ENCODE measurements at regions not wholly inside any gene's neighbourhood (a gene's known extent, or its start where the extent isn't known, plus 50 kb on each side); places are given as distances from the start of the nearest gene placed in this dataset.

- Mint-ChIP-seq H3K27ac (no peak overlapping the region), H3K27me3 (ENCODE audit: insufficient read depth) (peaks cover 3% of the 10 kb centered on the region; the same call in 1 of the 2 replicates), H3K36me3 (ENCODE audit: low read depth) (no peaks in the 10 kb centered on the region; the same call in 1 of the 2 replicates), H3K4me1 (ENCODE audit: low read depth) (no peaks in the 10 kb centered on the region), H3K4me3 (no peak overlapping the region), H3K9me3 (peaks cover 14% of the 10 kb centered on the region)
- no peak for DNase-seq
- TF ChIP-seq, protein P1, sequence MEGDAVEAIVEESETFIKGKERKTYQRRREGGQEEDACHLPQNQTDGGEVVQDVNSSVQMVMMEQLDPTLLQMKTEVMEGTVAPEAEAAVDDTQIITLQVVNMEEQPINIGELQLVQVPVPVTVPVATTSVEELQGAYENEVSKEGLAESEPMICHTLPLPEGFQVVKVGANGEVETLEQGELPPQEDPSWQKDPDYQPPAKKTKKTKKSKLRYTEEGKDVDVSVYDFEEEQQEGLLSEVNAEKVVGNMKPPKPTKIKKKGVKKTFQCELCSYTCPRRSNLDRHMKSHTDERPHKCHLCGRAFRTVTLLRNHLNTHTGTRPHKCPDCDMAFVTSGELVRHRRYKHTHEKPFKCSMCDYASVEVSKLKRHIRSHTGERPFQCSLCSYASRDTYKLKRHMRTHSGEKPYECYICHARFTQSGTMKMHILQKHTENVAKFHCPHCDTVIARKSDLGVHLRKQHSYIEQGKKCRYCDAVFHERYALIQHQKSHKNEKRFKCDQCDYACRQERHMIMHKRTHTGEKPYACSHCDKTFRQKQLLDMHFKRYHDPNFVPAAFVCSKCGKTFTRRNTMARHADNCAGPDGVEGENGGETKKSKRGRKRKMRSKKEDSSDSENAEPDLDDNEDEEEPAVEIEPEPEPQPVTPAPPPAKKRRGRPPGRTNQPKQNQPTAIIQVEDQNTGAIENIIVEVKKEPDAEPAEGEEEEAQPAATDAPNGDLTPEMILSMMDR (IDR thresholded peaks at IDR 0.05): no peak
Observed at GRCh38 chr2:60335533-60336237, 217.8 kb downstream of the BCL11A start.

GRCh38 chr2:60334610-60335009 is 218.8 kb downstream of the BCL11A start:
- TF ChIP-seq, protein P1 (IDR thresholded peaks at IDR 0.05): no peak
- H3K4me1 Mint-ChIP-seq (ENCODE audit: low read depth): no peaks in the 10 kb centered on the region
- peaks cover 13% of the 10 kb centered on the region for H3K9me3 Mint-ChIP-seq
- H3K27ac Mint-ChIP-seq: no peak overlapping the region
- H3K4me3 Mint-ChIP-seq: no peak overlapping the region
- DNase-seq: no peak
- no peaks in the 10 kb centered on the region; the same call in 1 of the 2 replicates for H3K36me3 Mint-ChIP-seq (ENCODE audit: low read depth)
- H3K27me3 Mint-ChIP-seq (ENCODE audit: insufficient read depth): peaks cover 3% of the 10 kb centered on the region; the same call in 1 of the 2 replicates

DNA sequence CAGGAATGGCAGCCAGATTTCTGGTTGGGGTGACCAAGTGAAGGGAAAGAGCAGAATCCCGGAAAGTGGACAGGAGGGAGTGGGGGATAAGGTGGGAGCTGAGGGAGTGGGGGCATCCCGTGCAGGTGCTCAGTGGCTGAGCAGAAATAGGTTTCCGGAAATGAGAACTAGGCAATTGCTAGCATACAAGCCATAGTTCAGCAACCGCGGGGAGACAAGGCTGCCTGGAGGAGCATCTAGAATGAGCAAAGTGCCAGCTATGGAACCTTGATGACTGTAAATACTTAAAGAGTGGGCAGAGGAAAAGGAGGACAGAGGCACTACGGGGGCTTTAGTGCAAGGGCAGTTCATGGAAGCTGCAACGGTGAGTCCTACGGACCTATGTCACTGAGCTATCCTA is 220.2 kb downstream of the BCL11A start:
- Mint-ChIP-seq H3K4me1 (ENCODE audit: low read depth) (no peaks in the 10 kb centered on the region), H3K9me3 (peaks cover 9% of the 10 kb centered on the region), H3K4me3 (no peak overlapping the region), H3K27ac (no peak overlapping the region), H3K27me3 (ENCODE audit: insufficient read depth) (peaks cover 3% of the 10 kb centered on the region; the same call in 1 of the 2 replicates), H3K36me3 (ENCODE audit: low read depth) (no peaks in the 10 kb centered on the region; the same call in 1 of the 2 replicates)
- TF ChIP-seq, protein P1 (IDR thresholded peaks at IDR 0.05): no peak
- DNase-seq: no peak

DNA sequence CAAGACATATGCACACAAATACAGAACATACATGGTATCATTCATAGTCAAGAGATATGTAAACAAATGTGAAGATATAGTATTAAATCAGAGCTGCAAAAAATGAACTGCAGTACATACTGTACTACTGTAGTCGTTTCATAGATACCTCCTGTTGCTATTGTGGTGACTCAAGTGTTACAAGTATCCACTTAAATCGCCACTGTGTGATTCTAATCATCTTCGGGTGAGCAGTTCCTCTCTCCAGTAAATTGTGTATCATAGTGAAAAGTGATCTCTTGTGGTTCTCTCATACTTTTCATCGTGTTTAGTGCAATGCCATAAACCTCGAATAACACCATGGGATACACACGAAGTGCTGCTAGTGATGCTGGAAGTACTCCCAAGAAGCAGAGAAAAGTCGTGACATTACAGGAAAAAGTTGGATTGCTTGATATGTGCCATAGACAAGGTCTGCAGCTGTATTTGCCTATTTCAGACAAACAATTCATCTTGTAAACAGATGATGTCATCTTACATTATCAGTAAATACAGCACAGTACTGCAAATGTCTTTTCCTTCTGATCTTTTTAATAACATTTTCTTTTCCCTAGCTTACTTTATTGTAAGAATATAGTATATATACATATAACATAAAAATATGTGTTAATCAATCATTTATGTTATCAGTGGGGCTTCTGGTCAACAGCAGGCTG is 222.2 kb downstream of the BCL11A start:
- peaks cover 13% of the 10 kb centered on the region for H3K9me3 Mint-ChIP-seq
- H3K27ac Mint-ChIP-seq: no peak overlapping the region
- no peaks in the 10 kb centered on the region; the same call in 1 of the 2 replicates for H3K36me3 Mint-ChIP-seq (ENCODE audit: low read depth)
- no peaks in the 10 kb centered on the region for H3K4me1 Mint-ChIP-seq (ENCODE audit: low read depth)
- no peak for DNase-seq
- TF ChIP-seq, protein P1 (IDR thresholded peaks at IDR 0.05): no peak
- H3K27me3 Mint-ChIP-seq (ENCODE audit: insufficient read depth): peaks cover 3% of the 10 kb centered on the region; the same call in 1 of the 2 replicates
- no peak overlapping the region for H3K4me3 Mint-ChIP-seq

GRCh38 chr2:60329225-60329624 is 224.2 kb downstream of the BCL11A start:
- Mint-ChIP-seq H3K4me1 (ENCODE audit: low read depth) (no peaks in the 10 kb centered on the region), H3K27ac (no peak overlapping the region), H3K9me3 (peaks cover 9% of the 10 kb centered on the region), H3K36me3 (ENCODE audit: low read depth) (no peaks in the 10 kb centered on the region; the same call in 1 of the 2 replicates), H3K4me3 (no peak overlapping the region), H3K27me3 (ENCODE audit: insufficient read depth) (no peaks in the 10 kb centered on the region; the same call in 1 of the 2 replicates)
- TF ChIP-seq, protein P1 (IDR thresholded peaks at IDR 0.05): no peak
- DNase-seq: no peak

All from HFFc6 (cell line).